HG02642 (cell line): ENCODE measurements at regions not wholly inside any gene's neighbourhood (a gene's known extent, or its start where the extent isn't known, plus 50 kb on each side); places are given as distances from the start of the nearest gene placed in this dataset.

ENCODE experiments used
- ATAC-seq: cut with Tn5 transposase; IDR thresholded peaks from one replicate; pipeline ENCODE4 v1.9.1; 2021; ENCODE audit warnings: mild to moderate bottlenecking; ENCODE audit not compliant: unreplicated experiment, poor library complexity

DNA sequence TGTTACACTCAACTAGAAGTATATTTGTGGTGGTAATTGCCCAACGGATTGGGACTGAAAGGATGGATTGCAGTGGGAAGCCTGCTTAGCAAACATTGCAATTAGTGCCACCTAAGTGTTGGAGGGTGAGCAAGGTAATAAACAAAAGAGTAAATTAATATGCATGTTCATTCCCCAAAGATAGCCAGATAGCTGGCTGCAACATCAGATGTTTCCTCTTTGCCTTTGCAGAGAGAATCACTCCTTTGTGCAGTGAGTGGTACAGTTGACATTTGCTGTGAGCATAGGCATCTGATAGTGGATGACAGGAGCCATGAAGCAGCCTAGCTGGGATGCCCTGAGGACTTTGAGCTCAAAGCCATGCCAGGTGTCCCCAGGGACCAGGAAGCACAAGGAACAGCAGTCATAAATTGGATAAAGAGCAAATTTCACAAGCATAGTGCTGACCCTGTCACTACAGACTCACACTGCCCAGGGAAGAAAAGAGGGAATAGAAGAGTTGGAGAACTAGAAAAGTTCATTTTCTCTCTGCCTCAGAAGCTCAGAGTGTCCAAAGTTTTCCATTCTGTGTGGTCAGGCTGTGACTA is 336.1 kb upstream of the SLC30A5 start:
- ATAC-seq, result no peak

DNA sequence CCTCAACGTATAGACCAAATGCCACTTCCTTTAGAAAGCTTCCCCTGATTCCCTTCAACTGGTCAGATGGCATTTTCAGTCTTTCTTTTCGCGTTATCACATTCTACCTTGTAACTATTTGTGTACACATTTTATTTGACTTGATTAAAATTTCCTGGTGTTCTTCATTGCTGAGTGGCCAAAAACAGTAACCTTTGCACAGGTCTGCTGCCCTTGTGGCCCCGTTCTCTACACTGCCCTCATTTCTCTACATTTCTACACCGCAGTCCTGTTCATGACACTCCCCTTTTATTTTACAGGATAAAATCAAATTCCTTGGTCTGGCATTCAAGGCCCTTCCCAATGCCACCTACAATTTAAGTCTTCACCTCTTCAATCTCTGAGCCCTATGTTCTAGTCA is 334.2 kb upstream of the SLC30A5 start:
- no peak for ATAC-seq

- ATAC-seq, result no peak
Observed at GRCh38 chr5:68762201-68762600, 331.6 kb upstream of the SLC30A5 start.

- no peak for ATAC-seq
Observed at GRCh38 chr5:68766952-68767464, 326.8 kb upstream of the SLC30A5 start.

GRCh38 chr5:68770551-68770950 is 323.3 kb upstream of the SLC30A5 start:
- no peak for ATAC-seq

GRCh38 chr5:68771221-68771620 is 322.6 kb upstream of the SLC30A5 start:
- no peak for ATAC-seq

DNA sequence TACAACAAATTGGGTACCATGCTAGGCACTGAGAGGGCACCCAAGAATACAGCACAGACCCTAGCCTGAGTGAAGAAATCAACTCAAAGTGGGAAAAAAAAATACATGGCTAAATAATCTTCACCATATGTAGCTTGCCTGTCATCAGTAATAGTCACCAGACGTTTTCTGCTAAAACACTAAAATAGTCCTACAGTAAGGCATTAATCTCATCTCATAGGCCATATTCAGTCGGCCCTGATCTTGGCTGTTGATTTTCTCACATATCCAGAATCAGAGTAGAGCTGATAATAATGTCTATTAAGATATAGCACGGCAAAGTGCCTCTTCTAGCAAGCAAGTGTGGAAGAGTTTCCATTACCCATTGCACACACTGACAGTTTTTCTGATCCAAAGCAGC is 322.1 kb upstream of the SLC30A5 start:
- ATAC-seq, result no peak

GRCh38 chr5:68776381-68776780 is 317.4 kb upstream of the SLC30A5 start:
- no peak for ATAC-seq

DNA sequence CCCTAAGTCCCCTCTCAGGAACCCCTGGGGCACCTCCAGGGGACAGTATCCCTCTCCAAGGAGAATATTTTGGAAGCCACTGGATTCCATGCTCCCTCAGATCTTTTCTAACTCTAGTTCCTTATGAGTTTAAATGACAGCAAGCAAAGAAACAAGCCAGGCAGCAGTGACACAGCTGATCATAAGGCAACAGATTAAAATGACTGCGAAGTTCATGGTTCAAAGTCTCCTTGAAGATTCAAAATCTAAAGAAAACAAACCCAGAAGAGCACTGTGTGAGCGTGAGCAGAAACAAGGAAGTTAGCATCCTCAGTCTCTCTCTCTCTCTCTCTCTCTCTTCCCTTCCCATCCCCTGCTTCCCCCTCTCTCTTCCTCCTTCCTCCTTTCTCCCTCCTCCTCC is 316.7 kb upstream of the SLC30A5 start:
- ATAC-seq, result no peak

- ATAC-seq, result no peak
Observed at GRCh38 chr5:68778484-68778883, 315.3 kb upstream of the SLC30A5 start.

DNA sequence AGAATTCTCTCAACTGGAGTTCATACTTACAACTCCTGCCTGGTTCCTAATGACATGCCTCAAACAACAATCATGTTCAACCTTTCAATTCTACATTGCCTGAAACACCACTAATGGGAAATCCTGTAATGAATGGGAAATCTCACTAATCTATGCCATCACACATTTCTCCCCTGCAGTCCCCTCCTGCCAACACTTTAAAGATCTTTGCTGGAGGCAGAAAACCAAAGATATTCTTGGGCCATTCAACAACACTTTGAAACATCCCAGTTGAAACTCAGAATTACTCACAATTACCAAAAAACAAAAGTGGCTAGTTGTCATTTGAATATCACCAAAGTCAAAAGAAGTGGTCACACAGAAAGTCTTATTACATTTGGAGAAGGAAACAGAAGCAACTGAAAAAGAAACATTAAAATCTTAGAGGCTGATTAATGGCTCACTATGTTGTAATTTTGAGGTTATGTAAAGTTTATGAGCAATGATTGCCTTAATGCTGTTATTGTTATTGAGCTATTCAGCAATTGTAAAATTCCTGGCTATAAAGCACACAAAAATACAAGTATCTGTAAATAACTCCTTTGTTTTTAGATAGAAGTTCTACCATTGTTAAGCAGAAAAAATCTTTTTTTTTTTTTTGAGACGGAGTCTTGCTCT is 313.4 kb upstream of the SLC30A5 start:
- no peak for ATAC-seq

DNA sequence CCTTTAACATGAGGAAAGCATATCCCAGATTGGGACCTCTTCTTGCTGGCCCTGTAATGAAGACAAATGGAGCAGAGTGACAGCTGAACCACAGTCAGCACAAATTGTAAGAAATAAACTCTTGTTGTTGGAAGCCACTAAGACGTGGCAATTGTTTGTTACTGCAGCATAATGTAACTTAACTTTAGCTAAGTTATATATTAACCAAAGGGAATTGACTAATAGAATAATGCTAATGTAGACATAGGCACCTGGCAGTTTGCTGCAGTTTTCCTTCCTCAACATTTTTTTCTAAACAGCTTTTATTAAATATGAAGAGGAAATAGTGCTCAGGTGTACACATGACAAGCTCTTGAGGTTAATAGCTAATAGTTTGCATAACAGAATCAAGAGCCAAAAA is 300.7 kb upstream of the SLC30A5 start:
- ATAC-seq, result no peak

- no peak for ATAC-seq
Observed at GRCh38 chr5:68793993-68794392, 299.8 kb upstream of the SLC30A5 start.

DNA sequence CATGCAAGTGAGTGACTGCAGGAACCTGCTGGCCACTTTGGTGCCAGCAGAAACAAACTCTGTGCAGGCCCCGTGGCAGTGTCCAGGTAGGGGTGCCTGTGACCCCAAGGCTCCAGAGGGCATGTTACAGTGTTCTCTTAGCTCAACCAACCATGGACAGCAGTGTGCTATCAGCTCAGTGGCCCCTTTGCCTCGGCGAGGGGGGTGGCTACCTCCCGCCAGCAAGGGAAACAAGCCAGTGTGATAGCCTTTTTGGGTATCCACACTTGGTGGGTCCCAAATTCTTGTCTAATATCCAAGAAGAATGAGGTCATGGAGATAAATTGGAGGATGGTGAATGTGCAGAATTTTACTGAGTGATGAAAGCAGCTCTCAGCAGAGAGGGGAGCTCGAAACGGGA is 298.6 kb upstream of the SLC30A5 start:
- ATAC-seq, result no peak

DNA sequence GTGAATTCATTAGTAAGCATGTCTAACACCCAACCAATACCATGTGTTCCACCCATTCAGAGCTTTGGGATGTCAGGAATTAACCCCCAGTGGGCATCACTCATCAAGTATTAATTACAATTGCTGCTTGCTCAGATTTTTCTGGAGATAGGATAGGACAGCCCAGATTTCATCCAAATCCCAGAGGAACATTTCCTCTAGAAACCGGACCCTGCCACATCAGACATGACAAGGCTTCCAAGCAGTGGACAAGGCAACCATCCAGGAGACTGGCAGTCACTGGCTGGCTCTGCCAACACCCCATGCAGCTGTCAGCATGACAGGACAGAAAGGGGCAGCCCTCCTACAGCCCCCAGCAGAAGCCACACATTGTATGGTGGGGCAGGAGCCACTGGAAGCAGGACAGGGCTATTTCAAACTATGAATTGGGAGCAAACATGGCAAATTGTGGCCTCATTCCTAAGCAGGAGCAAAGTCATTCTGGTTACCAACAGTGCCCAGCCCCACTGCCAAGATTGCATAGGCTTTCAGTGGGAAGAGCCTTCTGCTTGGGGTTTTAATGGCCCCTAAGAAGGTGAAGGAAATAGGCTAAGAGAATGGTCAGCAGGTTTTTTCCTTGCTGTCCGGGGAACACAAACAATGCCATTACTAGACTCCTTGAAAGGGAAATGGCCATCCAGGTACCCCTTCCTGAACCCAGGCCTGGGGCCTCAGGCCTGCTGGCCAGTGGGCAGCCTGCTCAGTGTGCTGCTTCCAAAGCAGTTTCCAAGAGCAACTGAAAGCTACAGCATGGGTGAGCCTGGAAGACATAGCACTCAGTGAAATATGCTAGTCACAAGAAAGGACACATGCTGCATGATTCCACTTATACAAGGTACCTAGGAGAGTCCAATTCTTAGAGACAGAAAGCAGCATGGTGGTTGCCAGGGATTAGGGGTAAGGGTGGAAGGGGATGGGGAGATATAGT is 294.7 kb upstream of the SLC30A5 start:
- ATAC-seq, result no peak

GRCh38 chr5:68802430-68802829 is 291.4 kb upstream of the SLC30A5 start:
- ATAC-seq, result no peak

DNA sequence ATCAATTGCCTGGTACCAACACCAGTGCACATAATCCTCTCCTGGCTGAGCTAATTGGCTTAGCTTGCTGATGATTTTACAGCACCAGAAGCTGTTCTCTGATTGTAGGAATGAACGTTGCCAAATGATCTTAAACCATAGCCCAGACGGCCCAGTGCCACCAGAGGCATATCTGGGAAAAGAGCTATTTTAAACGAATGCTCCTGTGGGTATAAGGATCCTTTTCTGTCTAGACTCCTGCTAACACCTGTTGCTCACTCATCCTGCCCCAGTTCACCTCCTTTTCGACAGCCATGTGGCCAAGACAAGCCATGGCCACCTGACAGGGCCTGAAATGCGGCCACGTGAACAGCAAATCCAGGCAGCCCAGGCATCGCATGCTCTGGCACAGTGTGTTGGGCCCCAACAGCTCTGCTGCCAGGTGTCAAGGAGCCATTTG is 289.9 kb upstream of the SLC30A5 start:
- no peak for ATAC-seq

DNA sequence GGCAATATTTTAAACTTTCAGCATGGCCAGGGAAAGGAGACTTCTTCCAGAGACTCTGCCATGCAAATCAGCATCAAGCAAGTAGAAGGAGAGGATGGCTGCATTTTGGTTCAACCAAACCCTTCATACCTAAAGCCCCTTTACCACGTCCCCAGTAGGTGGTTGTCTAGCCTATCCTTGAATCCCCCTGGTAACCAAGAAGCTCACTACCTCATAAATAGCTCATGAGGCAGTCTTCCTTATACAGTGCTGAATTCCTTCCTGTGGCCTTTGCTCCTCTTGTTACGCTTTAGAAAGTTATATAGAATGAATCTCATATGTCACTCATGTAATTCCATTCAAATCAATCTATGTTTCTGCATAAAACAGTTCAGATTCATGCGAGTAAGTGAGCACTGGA is 289.5 kb upstream of the SLC30A5 start:
- ATAC-seq, result no peak

DNA sequence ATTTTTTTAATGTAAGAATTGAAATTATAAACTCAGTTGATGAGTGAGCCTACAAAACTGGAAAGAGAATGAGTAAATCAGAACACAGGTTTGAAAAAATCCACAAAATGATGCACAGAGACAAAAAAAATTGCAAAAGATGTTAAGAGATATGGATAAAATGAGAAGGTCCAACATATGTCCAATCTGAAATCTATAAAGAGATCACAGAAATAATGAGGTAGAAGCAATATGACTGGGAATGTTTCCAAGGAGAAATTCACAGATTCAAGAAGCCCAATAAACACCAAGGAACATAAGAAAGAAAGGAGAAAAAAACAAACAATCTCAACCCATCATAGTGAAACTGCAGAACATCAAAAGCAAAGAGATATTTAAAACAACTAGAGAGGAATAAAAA is 288.4 kb upstream of the SLC30A5 start:
- no peak for ATAC-seq

DNA sequence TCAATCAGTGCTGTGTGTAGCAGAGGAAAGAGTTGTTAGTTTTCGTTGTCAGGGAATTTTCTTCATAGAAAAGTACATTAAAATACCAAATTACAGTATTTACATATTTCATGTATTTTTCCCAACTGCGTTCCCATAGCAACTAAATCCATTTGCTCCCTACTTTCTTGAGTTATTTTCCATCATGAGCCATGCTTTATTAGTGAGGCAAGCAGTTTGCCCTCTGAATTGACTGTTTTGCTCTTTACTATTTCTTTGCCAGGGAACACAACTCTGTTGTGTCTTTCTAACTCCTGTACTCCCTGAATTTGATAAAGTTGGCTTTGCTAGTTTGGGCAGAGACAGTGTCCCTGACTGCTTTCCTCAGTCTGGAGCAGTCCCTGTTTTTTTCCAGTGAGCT is 276.2 kb upstream of the SLC30A5 start:
- no peak for ATAC-seq

GRCh38 chr5:68818057-68818695 is 275.6 kb upstream of the SLC30A5 start:
- ATAC-seq, result no peak
